Activated T-cell treated with anti-CD3 and anti-CD28 coated beads for 1 hour (primary cell): ENCODE measurements at regions not wholly inside any gene's neighbourhood (a gene's known extent, or its start where the extent isn't known, plus 50 kb on each side); places are given as distances from the start of the nearest gene placed in this dataset.
"Not testable (repeated sequence)": the region's sequence is repeated elsewhere in the genome, so short reads cannot be mapped to it uniquely, and the experiment has no call there.

Experiments used
- DNase-seq: peaks from one replicate; pipeline ENCODE4 v3.0.0-alpha.2; 2020; ENCODE audit warnings: low read depth

DNA sequence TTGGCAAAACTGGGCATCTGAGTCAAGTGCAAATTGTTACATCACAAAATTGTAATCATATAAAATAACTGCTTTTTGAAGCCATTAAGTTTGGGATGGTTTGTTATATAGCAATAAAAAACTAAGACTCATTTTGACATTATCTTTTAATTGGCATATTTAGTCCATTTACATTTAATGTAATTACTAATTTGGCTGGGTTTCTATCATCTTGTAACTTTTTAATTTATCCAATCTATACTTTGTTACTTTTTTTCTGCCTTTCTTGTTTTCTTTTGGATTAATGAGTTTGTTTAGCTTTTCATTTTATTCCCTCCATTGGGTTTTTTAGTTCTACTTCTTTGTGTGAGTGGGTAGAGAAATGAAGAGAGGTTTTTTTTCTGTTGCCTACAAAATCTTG lies 76.3 kb downstream of the DRAM2 start:
- DNase-seq, result no peak

DNA sequence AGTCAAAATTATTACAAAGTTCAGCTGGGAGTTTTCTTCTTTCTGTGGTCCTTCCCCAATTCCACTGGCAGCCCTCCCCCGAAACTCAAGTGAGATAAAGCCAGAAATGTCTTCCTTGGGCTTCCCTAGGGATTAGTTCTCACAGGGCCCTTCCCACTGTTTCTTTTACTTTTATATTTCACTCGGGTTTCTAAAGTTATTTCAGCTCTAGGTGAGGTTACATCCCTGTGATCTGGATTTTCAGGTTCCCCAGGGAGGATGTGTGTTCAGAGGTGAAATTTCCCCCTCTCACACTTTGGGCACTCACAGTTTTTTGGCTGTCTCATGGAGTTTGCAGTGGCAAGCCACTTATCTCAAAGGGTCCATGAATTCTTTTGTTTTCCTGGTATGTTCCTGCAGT lies 77.3 kb downstream of the DRAM2 start:
- no peak for DNase-seq

DNA sequence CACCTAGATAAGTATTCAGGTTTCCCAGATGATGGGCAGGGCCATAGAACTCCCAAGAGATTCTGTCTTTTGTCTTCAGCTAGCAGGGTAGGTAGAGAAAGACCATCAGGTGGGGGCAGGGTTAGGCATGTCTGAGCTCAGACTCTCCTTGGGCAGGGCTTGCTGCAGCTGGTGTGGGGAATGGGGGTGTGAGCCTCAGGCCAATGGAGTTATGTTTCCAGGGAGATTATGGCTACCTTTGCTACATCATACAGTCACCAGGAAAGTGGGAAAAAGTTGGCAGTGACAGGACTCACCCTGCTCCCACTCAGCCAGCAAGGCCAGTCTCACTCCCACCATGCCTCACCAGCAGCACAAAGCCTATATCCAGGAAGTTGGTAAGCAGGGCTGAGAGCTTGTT lies 77.8 kb downstream of the DRAM2 start:
- no peak for DNase-seq

GRCh38 chr1:111054656-111055055 lies 85.2 kb downstream of the DRAM2 start:
- no peak for DNase-seq

- DNase-seq, result no peak
Measured at GRCh38 chr1:111052246-111052645, 87.6 kb downstream of the DRAM2 start.

DNA sequence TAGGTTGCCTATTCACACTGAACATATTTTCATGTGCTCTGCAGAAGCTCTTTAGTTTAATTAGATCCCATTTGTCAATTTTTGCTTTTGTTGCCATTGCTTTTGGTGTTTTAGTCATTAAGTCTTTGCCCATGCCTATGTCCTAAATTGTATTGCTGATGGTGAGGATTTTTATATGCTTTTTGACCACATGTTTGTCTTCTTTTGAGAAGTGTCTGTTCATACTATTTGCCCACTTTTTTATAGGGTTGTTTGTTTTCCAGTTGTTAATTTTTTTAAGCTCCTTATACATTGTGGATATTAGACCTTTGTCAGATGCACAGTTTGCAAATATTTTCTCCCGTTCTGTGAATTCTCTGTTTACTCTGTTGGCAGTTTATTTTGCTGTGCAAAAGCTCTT lies 84.5 kb upstream of the LRIF1 start:
- DNase-seq, result not testable (repeated sequence)

- no peak for DNase-seq
Measured at GRCh38 chr1:111045033-111045722, 81.5 kb upstream of the LRIF1 start.

DNA sequence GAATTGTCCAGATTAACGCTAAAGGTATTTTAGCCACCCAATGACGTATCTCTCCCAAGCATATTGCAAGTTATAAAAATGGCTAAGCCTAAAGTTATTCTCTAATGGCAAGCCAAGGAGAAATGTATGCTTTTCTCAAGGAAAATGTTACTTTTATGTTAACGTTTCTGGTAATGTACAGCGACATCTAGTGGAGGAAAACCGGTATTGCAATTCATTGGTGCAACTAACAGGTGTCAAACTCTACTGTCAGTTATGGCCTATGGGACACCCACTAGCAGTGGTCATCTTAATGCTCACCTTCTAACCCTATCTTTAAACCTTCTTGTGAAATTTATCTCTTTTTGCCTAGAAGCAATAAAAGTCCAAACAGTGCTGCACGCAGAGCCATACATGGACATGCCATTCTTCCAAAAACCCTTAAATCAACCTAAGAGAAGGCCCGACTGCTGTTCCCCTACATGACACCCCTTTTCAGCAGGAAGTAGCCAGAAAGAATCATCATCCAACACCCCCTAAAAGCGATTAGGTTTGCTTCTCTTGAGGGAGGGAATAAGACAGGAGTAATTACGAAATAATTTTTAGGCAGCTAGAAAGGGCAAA lies 68.7 kb upstream of the LRIF1 start:
- DNase-seq, result no peak

DNA sequence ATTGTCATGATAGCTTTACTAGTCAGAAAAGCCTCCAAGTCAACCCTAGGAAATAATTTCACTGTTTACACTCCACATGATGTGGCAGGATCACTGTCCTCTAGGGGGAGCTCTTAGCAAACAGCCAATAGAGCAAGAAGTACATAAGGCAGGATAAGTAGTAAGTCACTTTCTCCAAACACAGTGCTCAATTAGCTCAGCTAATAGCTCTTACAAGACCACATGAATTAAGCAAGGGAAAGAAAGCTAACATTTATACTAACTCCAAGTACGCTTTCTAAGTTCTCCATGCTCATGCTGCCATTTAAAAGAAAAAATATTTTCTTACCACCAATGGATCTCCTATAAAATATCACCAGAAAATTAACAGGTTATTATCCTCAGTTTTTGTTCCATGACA lies 66.9 kb upstream of the LRIF1 start:
- peak; percentile 41 for DNase-seq

DNA sequence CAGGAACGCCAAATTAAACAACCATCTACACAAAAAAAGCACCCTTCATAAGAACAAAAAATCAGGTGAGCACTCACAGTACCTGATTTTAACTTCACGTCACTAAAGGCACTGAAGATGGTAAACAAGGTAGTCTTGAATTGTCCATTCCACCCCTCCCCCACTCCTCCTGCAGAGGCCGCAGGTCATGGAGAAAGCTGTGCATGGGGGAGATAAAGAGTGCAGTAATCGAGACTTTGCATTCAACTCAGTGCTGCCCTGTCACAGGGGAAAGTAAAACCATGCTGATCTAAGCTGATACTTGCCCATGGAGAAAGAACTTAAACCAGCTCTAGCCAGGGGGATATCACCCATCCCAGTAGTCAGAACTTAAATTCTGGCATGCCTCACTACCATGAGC lies 61.4 kb upstream of the LRIF1 start:
- no peak for DNase-seq

DNA sequence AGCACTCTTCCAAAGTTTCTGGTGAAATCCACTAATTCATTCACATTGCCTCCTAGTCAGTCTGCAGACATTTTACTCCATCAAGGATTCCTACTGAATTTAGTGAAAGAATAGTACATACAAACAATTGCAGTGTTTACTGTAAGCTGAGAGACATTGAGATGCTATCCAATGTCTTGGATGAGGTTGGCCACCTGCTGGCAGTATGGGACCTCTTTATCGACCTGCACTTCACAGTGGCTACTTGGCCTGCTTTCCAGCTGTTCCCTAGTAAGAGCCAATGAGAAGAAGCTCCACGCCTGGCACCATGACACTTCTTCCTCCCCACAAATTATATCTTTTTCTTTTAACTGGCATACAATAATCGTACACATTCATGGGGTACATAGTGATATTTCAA lies 51.5 kb upstream of the LRIF1 start:
- DNase-seq, result no peak
